Posterior cingulate gyrus (tissue), 11 donors: ENCODE measurements at regions not wholly inside any gene's neighbourhood (a gene's known extent, or its start where the extent isn't known, plus 50 kb on each side); places are given as distances from the start of the nearest gene placed in this dataset.
"Not testable (repeated sequence)": the region's sequence is repeated elsewhere in the genome, so short reads cannot be mapped to it uniquely, and the experiment has no call there.

Experiments
- DNase-seq, 10 donors: peaks; one replicate each; pipeline versions ENCODE4 v3.0.0 to v3.0.0-alpha.2; 2020 to 2021; ENCODE audit warnings: mixed read lengths in 3 of 10
- intact Hi-C: fragments of 100-400 bp; cut with DNase I; formaldehyde crosslinking; loops from one replicate; pipeline ENCODE4 v1.15.1; 2023

DNA sequence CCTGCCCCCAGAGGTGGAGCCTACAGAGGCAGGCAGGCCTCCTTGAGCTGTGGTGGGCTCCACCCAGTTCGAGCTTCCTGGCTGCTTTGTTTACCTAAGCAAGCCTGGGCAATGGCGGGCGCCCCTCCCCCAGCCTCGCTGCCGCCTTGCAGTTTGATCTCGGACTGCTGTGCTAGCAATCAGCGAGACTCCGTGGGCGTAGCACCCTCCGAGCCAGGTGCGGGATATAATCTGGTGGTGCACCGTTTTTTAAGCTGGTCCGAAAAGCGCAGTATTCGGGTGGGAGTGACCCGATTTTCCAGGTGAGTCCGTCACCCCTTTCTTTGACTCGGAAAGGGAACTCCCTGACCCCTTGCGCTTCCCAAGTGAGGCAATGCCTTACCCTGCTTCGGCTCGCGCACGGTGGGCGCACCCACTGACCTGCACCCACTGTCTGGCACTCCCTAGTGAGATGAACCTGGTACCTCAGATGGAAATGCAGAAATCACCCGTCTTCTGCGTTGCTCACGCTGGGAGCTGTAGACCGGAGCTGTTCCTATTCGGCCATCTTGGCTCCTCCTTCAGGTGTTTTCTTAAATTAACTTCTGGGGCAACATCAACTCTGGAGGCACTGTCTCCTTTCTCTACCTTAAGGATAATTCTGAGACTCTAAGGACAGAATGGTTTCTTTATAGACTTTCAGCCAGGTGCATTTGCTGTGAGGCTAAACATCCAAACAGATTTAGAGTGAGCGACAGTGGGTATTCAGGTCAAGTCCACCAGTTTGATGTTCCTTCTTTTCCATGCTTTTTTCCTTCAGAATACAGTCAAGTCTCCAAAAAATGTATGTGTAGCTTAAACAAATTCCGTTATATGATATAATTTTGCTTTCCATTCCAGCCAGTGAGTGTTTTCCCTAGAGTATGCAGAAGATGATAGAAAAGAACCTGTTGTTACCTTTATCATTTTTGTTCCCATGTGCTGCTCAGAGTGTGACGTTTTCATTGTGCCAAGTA lies 170.8 kb downstream of the KCNRG start:
- intact Hi-C loops, DNase-seq: not testable (repeated sequence)

DNA sequence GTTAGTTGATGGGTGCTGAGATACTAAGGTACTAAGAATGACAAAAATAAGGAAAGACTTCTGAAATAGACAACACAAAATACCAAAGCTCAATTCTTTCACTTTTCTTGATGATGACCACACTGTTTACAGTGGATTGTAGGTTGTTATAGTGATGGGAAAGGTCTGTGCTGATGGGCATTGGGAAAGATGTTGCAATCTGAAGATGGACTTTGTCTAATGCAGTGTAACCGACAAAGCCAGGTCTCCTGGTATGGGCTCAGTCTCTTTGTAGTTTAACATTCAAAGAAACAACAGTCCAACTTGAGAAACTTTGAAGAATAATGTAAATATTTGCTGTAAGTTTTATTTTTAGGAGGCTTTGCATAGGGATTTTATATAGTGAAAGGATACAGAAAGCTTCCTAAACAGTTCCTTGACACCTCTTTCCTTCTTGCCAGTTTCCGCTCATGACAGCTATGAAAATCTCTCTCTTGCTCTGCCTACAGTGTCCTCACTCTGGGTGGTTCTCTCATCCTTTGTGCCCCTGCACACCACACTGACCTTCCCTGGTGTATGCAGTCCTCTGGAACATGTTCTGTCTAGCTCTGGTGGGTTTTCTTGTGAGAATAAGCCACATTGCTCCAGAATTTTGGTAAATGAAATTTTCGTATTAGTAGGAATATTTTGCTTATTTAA lies 172.2 kb downstream of the KCNRG start:
- intact Hi-C loops = no loop called here
- no peak for DNase-seq

DNA sequence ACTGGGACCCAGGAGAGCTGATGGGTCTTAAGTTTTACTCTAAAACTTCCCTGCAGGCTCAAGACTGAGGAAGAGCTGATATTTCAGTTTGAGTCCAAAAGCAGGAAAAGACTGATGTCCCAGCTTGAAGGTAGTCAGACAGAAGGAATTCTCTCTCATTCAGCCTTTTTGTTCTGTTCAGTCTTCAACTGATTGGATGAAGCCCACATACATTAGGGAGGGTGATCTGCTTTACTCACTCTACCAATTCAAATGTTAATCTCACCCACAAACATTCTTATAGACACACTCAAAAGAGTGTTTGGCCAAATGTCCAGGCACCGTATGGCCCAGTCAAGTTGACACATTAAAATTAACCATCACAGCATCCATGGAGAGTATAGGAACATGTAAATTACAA lies 173.5 kb downstream of the KCNRG start:
- no peak for DNase-seq
- intact Hi-C loops = no loop called here

DNA sequence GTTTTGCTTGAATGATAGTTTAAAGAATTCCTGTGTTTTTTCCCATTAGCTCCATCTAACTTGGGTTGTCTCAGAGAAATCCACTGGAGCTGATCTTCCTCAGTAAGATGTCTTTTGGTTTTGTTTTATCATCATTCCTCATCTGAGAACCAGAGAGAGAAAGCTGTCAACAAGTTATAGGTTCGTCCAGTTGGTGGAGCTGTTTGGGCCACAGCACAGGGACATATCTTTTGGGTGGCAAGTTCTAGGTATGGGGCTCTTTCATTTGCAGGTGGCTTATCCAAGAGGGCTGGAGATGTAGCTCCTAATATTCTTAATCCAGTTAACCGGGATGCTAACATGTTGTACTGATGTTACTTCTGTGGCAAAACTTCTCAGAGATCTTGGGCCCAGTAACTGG lies 174.2 kb downstream of the KCNRG start:
- intact Hi-C loops = no loop called here
- no peak for DNase-seq

DNA sequence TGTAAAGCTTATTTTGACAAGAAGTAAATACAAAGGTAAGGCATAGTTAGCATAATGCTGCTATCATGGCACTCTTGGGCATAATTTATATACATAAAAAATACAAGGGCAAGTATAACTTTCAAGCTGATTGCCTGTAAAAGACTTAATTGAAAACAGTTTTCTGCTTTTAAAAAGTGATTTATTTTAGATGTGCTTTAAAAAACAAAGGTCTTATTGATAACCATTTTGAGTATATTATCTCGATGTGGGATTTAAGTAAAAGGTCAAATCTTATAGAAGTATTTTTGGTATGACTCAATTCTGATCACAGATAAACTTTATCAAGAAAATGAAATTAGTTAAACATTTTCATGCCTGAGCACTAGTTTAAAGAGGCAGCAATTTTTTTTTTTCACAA lies 175.8 kb downstream of the KCNRG start:
- DNase-seq = no peak
- intact Hi-C loops = no loop called here

DNA sequence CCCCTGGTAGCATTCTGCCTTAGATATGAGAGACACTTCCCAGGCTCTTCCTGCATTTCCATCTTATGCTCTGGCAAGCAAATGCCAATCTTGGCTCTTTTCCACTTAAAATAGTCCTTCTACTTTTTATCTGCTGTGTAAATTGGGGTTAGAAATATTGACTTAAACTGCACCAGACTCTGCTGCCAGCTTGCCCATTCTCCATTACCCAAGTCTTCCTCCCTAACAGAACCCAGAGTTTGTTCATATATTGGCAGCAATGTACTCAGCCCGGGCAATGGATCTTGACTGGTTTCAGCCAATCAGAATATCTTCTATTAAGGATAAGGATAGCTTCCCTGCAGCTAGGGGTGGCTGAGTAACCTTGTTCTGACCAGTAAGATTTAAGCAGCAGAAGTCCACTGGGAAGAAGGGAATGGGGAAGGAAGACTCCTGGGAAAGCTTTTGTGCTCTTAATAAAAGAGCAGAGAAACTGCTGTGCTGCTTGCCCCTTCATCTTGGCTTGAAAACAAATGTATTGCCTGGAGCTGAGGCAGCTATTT lies 177.1 kb downstream of the KCNRG start:
- DNase-seq = no peak

DNA sequence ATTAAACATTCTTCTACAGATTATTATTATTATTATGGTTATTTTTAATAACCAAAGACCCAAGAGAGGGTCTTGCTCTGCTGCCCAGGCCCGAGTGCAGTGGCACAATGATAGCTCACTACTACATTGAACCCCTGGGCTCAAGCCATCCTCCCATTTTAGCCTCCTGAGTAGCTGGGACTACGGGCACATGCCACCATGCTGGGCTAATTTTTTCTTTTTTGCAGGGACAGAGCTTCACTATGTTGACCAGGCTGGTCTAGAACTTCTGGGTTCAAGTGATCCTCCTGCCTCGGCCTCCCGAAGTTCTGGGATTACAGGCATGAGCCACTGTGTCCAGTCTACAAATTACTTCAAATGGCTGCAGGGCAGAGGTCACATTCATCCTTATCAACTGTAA lies 179.8 kb downstream of the KCNRG start:
- intact Hi-C loops = no loop called here
- no peak for DNase-seq

More for the DNA sequence above, 177.1 kb downstream of the KCNRG start:
- intact Hi-C loops = no loop called here

DNA sequence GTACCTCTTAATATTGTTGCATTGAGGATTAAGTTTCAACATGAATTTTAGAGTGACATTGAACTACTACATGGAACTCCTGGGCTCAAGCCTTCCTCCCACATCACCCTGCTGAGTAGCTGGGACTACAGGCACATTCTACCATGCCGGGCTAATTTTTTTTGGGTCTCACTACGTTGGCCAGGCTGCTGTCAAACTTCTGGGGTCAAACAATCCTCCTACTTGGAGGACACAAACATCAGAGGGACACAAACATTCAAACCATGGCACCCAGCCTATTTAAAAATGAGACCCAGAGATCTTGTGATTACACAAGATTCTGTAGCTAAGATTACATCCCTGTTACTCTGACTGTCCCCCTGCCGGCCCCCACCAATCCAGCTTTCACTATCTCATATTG lies 180.9 kb downstream of the KCNRG start:
- no peak for DNase-seq
- intact Hi-C loops = no loop called here

DNA sequence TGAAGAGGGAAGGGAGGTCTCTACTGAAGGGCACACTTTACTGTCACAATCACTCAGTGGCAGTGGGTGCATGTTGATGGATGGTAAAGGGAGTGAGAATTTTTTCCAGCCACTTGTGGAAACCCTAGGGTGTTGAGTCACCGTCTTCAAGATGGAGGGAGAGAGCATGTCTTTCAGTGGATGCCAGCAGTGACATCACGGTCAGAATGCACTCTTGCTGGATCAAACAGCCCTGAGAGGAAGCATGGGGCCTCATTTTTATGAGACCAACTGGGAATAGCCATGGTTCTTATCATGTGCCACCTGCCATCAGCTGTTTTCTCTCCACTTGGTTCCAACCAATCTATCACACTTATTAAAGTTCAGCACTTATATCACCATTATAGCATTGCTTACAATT lies 182.5 kb downstream of the KCNRG start:
- no peak for DNase-seq
- intact Hi-C loops = no loop called here

DNA sequence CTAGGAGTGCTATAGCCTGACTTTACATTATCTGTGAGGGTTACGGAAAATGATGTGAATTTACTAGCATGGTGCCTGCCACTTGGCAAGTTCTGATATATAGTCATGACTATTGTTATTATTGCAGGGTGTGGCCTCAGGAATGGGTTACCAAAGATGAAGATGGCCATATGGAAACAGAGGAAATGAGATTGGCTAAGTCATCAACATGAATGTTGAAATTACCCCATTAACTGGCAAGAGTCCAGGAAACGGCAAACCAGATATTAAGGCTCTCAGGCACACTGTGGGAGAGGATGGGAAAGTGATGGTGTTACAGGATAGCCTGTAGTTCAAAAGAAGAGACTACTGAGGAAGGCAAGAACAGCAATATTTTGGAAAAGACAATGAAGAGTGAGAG lies 183.3 kb downstream of the KCNRG start:
- no peak for DNase-seq
- intact Hi-C loops = no loop called here

DNA sequence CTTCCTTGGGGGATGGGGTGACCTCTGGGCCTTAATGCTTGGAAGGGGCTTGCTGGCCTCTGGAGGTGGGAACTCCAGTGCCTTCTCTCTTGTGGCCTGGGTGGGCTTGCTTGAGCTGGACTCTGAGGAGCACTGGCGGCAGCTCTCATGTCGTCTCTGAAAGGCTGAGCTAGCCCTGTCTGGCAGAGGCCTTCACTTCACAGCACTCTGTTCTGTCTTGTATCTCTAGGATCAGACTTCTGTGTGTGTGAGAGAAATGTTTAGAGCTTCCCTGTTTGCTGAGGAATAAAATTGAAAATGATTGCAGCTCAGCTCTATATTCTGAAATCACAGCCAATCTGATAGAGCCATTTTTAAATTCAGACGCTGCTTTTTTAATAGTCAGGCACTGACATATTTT lies 185.3 kb downstream of the KCNRG start:
- intact Hi-C loops = no loop called here
- DNase-seq = peak in 1 of 10 donors; percentile 70

DNA sequence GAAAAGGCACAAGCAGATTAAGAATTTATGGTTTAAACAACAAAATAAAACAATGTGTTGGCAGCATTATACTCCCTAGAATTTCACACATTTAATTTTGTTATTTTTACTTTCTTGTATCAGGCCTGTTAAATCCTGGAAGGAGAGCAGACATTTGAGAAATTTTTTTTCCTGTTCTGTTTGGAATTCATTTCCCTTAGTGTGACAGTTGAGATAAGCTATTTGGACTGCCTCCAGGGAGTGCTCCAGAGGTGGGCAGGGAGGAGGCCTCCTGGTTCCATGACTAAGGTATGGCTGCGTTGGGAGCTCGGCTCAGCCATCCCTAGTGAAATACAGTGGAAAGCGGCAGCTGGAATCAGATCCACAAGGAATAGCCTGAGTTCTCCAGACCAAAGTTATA lies 185.7 kb downstream of the KCNRG start:
- DNase-seq = no peak
- intact Hi-C loops = no loop called here

DNA sequence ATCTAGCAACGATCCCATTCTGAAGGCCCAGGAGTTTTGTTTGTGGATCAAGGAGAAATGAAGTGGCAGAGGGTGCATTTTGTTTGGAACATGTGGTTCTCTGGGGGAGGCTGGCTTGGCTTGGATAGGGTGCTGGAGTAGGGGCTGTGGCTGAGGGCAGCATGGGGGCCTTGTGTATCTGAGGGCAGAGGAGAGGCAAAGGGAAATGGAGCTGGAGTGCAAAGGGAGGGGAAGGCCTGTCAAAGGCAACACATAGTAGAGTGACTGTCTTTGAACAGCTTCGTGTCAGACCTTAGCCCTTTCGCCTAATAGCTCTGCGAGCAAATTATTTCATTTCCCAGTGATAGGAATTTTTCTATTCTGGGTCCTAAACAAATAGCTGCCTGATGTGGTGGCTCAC lies 187.2 kb downstream of the KCNRG start:
- DNase-seq = no peak
- intact Hi-C loops = no loop called here

DNA sequence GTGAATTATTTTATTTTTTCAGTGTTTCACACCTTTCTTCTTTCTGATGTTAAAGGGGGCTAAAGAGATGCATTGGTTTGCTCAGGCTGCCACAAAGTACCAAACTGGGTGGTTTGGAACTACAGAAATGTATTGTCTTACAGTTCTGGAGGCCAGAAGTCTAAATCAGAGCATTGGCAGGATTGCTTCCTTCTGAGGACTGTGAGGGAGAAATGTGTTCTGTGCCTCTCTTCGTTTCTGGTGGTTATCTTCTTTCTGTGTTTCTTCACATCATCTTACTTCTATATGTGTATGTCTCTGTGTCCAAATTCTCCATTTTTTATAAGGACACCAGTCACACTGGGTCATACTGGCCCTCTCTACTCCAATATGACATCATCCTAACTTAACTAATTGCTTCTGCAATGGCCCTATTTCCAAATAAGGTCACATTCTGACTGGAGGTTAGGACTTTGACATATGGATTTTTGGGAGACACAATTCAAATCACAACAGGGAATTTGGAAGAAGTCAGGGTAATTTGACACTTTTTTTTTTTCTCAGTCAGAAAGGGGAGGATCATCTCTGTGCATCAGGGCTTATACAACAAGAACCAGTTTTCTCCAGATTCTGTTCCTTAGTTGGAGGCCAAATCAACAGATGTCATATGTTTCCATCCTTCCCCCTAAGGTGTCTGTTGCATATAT lies 188.2 kb downstream of the KCNRG start:
- no peak for DNase-seq
- intact Hi-C loops = no loop called here

DNA sequence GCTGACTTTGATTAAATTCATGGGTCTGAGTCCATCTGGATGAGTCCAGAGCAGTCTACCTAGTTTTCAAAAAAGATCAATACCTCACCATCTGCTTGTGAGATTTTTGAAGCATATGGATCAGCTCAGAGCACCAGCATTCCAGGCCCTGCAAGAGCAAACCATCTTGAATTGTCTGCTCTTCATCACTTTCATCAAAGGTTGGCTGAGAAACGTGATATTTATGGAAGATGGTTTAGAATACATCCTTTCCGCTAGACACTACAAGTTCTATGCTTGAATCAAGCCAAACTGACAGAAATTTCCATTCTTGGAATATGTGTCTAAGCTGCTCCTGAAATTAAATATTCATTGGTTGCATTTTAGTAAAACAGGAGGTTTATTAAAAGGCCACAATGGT lies 190.3 kb downstream of the KCNRG start:
- no peak for DNase-seq
- intact Hi-C loops = no loop called here

DNA sequence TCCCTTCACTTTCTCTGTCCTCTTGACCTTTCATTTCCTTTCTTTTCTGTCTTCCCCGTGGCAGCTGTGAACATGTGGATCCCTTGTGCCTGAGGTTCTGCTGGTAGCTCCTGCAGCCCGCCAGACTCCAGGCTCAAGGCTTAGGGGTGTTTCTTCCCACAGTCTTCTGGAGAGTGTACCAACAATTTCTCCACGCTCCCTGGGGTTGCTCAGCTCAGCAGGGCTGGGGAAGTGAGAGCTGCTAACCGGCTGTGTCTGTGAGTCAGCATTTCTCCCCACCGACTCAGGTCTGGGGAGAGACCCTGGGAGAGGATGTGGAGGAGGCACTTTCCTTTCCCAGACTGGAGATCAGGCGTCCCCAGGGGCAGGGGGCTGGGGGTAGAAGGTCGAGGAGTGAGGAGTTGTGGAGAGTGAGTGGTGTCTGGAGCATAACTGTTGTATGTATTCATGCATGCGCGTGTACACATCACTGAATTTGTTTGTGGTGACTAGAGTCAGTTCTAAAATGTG lies 193.6 kb downstream of the KCNRG start:
- intact Hi-C loops = no loop called here
- DNase-seq = peak in 2 of 10 donors; percentile 19 to 67

DNA sequence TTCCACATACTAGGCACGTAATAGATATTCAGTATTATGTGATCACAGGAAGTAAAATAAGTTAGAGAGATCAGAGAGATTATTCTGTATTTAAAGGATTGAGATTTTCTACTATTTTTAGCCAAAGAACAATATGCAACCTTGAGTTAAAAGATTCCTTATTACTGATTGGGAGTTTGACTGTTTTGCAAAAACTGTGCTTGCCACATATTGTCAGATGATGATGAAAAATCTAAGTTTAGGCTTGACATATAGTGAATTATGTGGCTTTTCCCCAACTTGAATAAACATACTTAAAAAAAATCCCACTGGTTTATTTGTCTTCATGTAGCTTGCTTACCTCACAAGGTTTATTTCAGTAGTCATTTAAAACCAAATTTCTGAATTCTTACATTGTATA lies 194.4 kb downstream of the KCNRG start:
- DNase-seq = no peak
- intact Hi-C loops = no loop called here

DNA sequence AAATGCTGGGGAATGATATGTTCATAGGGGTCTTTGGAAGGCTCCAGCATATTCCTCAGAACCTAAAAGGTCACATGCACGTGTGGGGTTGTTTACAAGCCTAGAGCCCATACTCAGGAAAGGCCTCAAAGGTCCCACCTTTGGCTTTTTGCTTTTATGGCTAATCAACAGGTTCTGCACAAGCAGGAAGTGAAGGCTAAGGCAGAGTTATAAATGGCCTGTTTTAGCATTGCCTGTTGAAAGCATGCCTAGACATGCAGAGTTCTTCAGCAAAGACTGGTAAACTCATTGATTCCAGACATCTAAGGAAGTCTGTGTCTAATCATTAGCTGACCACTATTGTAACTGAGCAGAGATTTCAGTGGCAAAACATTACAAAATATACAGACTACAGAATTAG lies 198.3 kb downstream of the KCNRG start:
- DNase-seq = no peak

DNA sequence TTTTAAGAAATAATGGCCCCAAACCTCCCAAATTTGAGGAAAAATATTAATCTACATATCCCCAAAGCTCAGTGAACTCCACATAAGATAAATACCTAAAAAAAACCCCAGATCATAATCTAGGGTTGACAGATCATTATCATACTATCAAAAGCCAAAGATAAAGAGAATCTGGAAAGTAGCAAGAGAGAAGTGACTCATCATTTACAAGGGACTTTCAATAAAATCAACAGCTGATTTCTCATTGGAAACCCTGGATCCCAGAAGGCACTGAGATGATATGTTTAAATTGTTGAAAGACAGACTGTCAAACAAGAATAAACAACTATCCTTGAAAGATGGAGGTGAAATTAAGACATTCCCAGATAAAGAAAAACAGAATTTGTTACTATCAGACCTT lies 199.3 kb downstream of the KCNRG start:
- intact Hi-C loops = no loop called here
- DNase-seq = no peak

More for the DNA sequence above, 198.3 kb downstream of the KCNRG start:
- intact Hi-C loops = no loop called here

DNA sequence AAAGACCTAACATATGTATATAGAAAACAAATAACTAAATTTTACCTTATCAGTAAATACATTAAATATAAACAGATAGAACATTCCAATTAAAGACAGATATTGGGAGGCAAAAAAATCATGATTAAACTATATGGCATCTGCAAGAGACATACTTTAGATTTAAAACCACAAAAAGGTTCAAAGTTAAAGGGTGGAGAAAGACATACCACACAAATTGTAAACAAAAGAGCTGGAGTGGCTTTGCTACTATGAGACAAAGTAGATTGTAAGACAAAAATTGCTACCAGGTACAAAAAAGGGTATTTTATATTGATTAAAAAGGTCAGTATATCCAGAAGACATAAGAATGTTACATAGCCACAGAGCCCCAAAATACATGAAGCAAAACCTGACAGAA lies 200.2 kb downstream of the KCNRG start:
- intact Hi-C loops = no loop called here
- no peak for DNase-seq

DNA sequence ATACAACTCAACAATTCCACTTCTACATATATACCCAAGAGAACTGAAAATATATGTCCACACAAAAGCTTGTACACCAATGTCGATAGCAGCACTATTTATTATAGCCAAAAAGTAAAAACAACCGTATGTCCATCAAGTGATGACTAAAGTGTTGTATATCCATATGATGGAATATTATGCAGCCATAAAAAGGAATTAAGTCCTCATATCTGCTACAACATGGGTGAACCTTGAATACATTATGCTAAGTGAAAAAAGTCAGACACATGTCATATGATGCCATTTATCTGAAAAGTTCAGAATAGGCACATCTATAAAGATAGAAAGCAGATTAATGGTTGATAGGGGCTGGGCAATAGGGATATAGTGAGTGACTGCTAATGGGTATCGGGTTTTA lies 204.5 kb downstream of the KCNRG start:
- DNase-seq = no peak
- intact Hi-C loops = no loop called here
